ENCODE measurements at regions not wholly inside any gene's neighbourhood (a gene's known extent, or its start where the extent isn't known, plus 50 kb on each side); places are given as distances from the start of the nearest gene placed in this dataset.

GRCh38 chr2:5798084-5798483, 105.9 kb downstream of the SOX11 start:
- no peak for DNase-seq
- Mint-ChIP-seq H3K4me1 (no peaks in the 10 kb centered on the region), H3K27me3 (no peaks in the 10 kb centered on the region), H3K4me3 (no peak overlapping the region), H3K36me3 (ENCODE audit: low read depth) (no peaks in the 10 kb centered on the region), H3K27ac (no peak overlapping the region)
- peaks cover 2% of the 10 kb centered on the region for H3K9me3 ChIP-seq (ENCODE audit: control insufficient read depth, low read length, poor library complexity, severe bottlenecking)
- no peak for ATAC-seq

- peaks cover 2% of the 10 kb centered on the region for H3K9me3 ChIP-seq (ENCODE audit: control insufficient read depth, low read length, poor library complexity, severe bottlenecking)
- H3K27ac Mint-ChIP-seq: no peak overlapping the region
- H3K36me3 Mint-ChIP-seq (ENCODE audit: low read depth): no peaks in the 10 kb centered on the region
- H3K4me1 Mint-ChIP-seq: no peaks in the 10 kb centered on the region
- ATAC-seq: no peak
- DNase-seq: no peak
- no peak overlapping the region for H3K4me3 Mint-ChIP-seq
- no peaks in the 10 kb centered on the region for H3K27me3 Mint-ChIP-seq
Observed at GRCh38 chr2:5799348-5799747, 107.2 kb downstream of the SOX11 start.

DNA sequence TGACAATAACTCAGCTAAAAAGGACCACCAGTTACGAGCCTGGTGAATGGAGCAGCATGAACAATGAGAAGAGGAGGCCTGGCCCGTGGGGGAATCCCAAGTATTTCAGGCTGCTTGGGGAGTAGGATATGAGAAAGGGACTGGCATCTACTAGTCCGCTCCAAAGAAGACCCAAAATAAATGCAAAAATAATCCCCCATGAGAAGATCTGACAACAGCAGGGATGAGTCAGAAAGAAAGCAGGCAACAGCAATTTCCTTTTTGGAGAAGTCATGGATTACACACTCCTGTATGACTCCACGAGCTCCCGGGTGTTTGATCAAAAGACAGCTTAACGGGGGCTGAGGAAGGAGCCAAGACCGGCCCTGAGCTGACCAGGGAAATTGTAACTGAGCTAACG, 111.4 kb downstream of the SOX11 start:
- no peaks in the 10 kb centered on the region for H3K36me3 Mint-ChIP-seq (ENCODE audit: low read depth)
- H3K27ac Mint-ChIP-seq: no peak overlapping the region
- DNase-seq (no peak), ATAC-seq (no peak)
- no peaks in the 10 kb centered on the region for H3K9me3 ChIP-seq (ENCODE audit: control insufficient read depth, low read length, poor library complexity, severe bottlenecking)
- no peaks in the 10 kb centered on the region for H3K27me3 Mint-ChIP-seq
- H3K4me1 Mint-ChIP-seq: no peaks in the 10 kb centered on the region
- no peak overlapping the region for H3K4me3 Mint-ChIP-seq

- no peak for DNase-seq
- no peaks in the 10 kb centered on the region for H3K27me3 Mint-ChIP-seq
- H3K4me3 Mint-ChIP-seq: no peak overlapping the region
- no peaks in the 10 kb centered on the region for H3K36me3 Mint-ChIP-seq (ENCODE audit: low read depth)
- no peak for ATAC-seq
- no peaks in the 10 kb centered on the region for H3K4me1 Mint-ChIP-seq
- H3K27ac Mint-ChIP-seq: no peak overlapping the region
- H3K9me3 ChIP-seq (ENCODE audit: control insufficient read depth, low read length, poor library complexity, severe bottlenecking): no peaks in the 10 kb centered on the region
Observed at GRCh38 chr2:5818961-5819600, 126.9 kb downstream of the SOX11 start.

DNA sequence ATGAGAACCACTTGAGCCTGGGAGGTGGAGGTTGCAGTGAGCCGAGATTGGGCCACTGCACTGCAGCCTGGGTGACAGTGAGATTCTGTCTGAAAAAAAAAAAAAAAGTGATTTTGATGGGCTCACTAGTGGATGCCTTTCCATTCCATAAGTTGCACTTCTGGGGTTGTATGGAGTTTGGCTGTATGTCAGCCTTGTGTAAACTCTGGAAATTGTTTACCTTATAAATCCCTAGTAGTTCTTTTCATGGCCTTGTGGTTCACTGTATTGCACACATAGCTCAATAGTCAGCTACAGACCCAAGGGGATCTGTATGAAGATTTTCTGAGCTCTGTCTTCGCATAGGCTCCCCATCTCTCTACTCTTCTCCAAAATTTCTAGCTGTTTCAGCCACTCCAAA, 131.9 kb downstream of the SOX11 start:
- H3K9me3 ChIP-seq (ENCODE audit: control insufficient read depth, low read length, poor library complexity, severe bottlenecking): no peaks in the 10 kb centered on the region
- Mint-ChIP-seq H3K4me3 (no peak overlapping the region), H3K27me3 (no peaks in the 10 kb centered on the region), H3K36me3 (ENCODE audit: low read depth) (no peaks in the 10 kb centered on the region), H3K4me1 (no peaks in the 10 kb centered on the region), H3K27ac (no peak overlapping the region)
- DNase-seq: no peak
- ATAC-seq: no peak

GRCh38 chr2:5825686-5826085, 133.5 kb downstream of the SOX11 start:
- no peaks in the 10 kb centered on the region for H3K36me3 Mint-ChIP-seq (ENCODE audit: low read depth)
- H3K9me3 ChIP-seq (ENCODE audit: control insufficient read depth, low read length, poor library complexity, severe bottlenecking): no peaks in the 10 kb centered on the region
- no peak overlapping the region for H3K4me3 Mint-ChIP-seq
- no peaks in the 10 kb centered on the region for H3K27me3 Mint-ChIP-seq
- ATAC-seq (no peak), DNase-seq (no peak)
- H3K4me1 Mint-ChIP-seq: no peaks in the 10 kb centered on the region
- no peak overlapping the region for H3K27ac Mint-ChIP-seq

DNA sequence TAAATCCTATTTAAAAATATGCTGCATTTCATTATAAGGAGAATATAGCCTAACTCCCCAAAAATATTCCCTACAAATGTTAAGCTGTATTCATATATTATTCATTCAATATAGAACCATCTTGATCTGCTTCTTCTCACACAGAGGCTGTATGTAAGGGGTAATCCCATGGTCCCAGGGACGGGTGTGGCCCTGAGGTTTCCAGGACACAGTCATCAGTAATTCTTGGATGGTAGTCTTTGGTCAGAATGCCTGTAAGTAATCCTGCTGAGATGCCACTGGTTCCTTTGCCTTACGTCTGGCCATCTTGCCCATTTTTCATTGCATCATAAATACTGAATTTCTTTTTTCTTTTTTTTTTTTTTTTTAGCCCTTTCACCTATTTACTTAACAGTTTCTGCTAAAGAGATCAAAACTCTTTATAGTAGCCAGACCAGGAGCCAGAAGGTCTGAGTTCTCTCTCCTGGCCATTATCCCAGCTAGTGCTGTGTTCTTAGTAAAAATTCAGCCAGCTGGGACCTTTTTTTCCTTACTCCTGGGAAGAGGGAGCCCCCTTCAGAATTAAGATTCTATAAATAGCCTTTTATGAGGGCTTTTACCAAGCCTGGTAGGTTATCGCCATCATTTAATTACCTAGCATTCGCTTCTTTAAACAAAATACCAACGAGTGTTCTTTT, 134.9 kb downstream of the SOX11 start:
- H3K27ac Mint-ChIP-seq: no peak overlapping the region
- H3K4me3 Mint-ChIP-seq: no peak overlapping the region
- H3K36me3 Mint-ChIP-seq (ENCODE audit: low read depth): no peaks in the 10 kb centered on the region
- ATAC-seq (no peak), DNase-seq (no peak)
- no peaks in the 10 kb centered on the region for H3K4me1 Mint-ChIP-seq
- H3K27me3 Mint-ChIP-seq: no peaks in the 10 kb centered on the region
- no peaks in the 10 kb centered on the region for H3K9me3 ChIP-seq (ENCODE audit: control insufficient read depth, low read length, poor library complexity, severe bottlenecking)

GRCh38 chr2:5834501-5834900, 142.3 kb downstream of the SOX11 start:
- H3K4me1 Mint-ChIP-seq: no peaks in the 10 kb centered on the region

GRCh38 chr2:5839550-5839949, 147.4 kb downstream of the SOX11 start:
- Mint-ChIP-seq H3K4me3 (no peak overlapping the region), H3K27ac (no peak overlapping the region), H3K4me1 (no peaks in the 10 kb centered on the region), H3K27me3 (no peaks in the 10 kb centered on the region), H3K36me3 (ENCODE audit: low read depth) (no peaks in the 10 kb centered on the region)
- no peak for DNase-seq
- no peak for ATAC-seq
- no peaks in the 10 kb centered on the region for H3K9me3 ChIP-seq (ENCODE audit: control insufficient read depth, low read length, poor library complexity, severe bottlenecking)

More at GRCh38 chr2:5834501-5834900, 142.3 kb downstream of the SOX11 start:
- H3K9me3 ChIP-seq (ENCODE audit: control insufficient read depth, low read length, poor library complexity, severe bottlenecking): no peaks in the 10 kb centered on the region
- H3K4me3 Mint-ChIP-seq: no peak overlapping the region
- no peak overlapping the region for H3K27ac Mint-ChIP-seq
- H3K27me3 Mint-ChIP-seq: no peaks in the 10 kb centered on the region
- ATAC-seq: no peak
- DNase-seq: no peak
- H3K36me3 Mint-ChIP-seq (ENCODE audit: low read depth): no peaks in the 10 kb centered on the region

GRCh38 chr2:5841126-5841525, 148.9 kb downstream of the SOX11 start:
- no peak overlapping the region for H3K27ac Mint-ChIP-seq
- ATAC-seq: no peak
- no peaks in the 10 kb centered on the region for H3K36me3 Mint-ChIP-seq (ENCODE audit: low read depth)
- H3K4me1 Mint-ChIP-seq: no peaks in the 10 kb centered on the region
- H3K4me3 Mint-ChIP-seq: no peak overlapping the region
- H3K9me3 ChIP-seq (ENCODE audit: control insufficient read depth, low read length, poor library complexity, severe bottlenecking): no peaks in the 10 kb centered on the region
- DNase-seq: no peak
- H3K27me3 Mint-ChIP-seq: no peaks in the 10 kb centered on the region

DNA sequence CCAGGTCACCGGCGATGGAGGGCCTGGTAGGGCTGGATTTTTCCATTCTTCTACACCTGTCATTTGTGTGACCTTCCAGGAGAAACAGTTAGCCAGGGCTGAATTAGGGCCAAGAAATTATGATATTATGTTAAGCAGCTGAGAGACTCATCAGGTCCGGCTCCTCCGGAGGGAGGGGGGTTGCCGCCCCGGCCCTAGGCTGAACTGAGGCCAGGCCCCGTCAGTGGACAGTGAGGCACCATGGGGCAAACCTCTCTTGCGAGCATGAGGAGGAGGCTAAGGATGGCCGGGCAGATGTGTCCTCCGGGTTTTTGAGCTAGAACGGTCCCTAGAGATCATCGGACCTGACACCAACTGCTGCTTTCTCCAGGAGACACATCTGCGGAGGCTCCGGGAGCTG, 150.1 kb downstream of the SOX11 start:
- no peak overlapping the region for H3K4me3 Mint-ChIP-seq
- no peaks in the 10 kb centered on the region for H3K36me3 Mint-ChIP-seq (ENCODE audit: low read depth)
- H3K27me3 Mint-ChIP-seq: no peaks in the 10 kb centered on the region
- no peak for ATAC-seq
- H3K9me3 ChIP-seq (ENCODE audit: control insufficient read depth, low read length, poor library complexity, severe bottlenecking): no peaks in the 10 kb centered on the region
- DNase-seq: no peak
- no peak overlapping the region for H3K27ac Mint-ChIP-seq
- no peaks in the 10 kb centered on the region for H3K4me1 Mint-ChIP-seq

DNA sequence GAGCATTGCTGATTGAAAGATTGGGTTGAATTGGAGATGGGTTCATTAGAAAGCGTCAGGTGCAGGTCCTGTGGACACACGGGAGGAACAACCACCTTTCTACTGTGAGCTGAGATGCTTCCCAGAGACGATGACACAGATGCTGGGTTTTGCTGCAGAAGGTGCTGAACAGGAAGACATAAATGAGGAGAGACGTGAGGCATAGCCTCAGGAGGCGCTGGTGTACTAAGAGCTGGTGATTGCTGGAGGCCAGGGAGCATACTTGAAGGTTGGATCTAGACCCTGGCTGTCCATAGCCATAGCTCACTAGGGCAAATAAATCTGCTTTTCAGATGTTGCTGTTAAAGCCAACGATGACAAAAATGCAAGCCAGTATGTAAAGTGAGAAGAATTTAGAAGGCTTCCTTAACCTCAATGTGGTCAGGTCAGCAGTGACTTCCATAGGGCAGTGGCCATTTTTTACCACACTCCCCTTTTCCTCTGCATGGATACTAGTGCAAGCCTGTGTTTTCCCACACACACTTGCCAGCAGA, 153.7 kb downstream of the SOX11 start:
- no peaks in the 10 kb centered on the region for H3K9me3 ChIP-seq (ENCODE audit: control insufficient read depth, low read length, poor library complexity, severe bottlenecking)
- Mint-ChIP-seq H3K27me3 (no peaks in the 10 kb centered on the region), H3K36me3 (ENCODE audit: low read depth) (no peaks in the 10 kb centered on the region), H3K4me3 (no peak overlapping the region), H3K27ac (no peak overlapping the region), H3K4me1 (no peaks in the 10 kb centered on the region)
- no peak for ATAC-seq
- DNase-seq: no peak

DNA sequence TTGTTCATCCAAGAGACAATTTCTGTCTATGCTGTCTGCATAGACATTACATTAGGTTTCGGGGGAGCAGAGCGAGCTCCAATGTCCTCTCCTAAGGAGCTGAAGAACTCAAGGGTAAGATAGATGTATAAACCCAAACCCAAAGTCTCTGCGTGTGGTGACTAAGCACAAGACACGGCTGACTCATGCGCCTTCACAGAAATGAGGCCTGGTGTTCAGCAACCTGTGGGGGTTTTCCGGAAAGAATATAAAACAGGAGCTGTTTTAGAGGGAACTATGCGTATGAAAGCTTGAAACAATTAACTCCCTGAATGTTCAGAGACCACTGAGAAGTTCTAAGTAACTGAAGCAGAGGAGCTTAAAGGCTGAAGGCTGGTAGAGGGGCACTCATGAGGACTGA, 154.7 kb downstream of the SOX11 start:
- Mint-ChIP-seq H3K4me3 (no peak overlapping the region), H3K27ac (no peak overlapping the region), H3K4me1 (no peaks in the 10 kb centered on the region), H3K36me3 (ENCODE audit: low read depth) (no peaks in the 10 kb centered on the region), H3K27me3 (no peaks in the 10 kb centered on the region)
- H3K9me3 ChIP-seq (ENCODE audit: control insufficient read depth, low read length, poor library complexity, severe bottlenecking): no peaks in the 10 kb centered on the region
- DNase-seq (no peak), ATAC-seq (no peak)

- no peaks in the 10 kb centered on the region for H3K27me3 Mint-ChIP-seq
- H3K9me3 ChIP-seq (ENCODE audit: control insufficient read depth, low read length, poor library complexity, severe bottlenecking): no peaks in the 10 kb centered on the region
- H3K27ac Mint-ChIP-seq: no peak overlapping the region
- no peak overlapping the region for H3K4me3 Mint-ChIP-seq
- ATAC-seq: no peak
- no peak for DNase-seq
- H3K4me1 Mint-ChIP-seq: no peaks in the 10 kb centered on the region
- H3K36me3 Mint-ChIP-seq (ENCODE audit: low read depth): no peaks in the 10 kb centered on the region
Observed at GRCh38 chr2:5849562-5849961, 157.4 kb downstream of the SOX11 start.
